Transverse colon (tissue), 4 donors: ENCODE measurements at regions not wholly inside any gene's neighbourhood (a gene's known extent, or its start where the extent isn't known, plus 50 kb on each side); places are given as distances from the start of the nearest gene placed in this dataset.

ENCODE experiments used
- EP300 ChIP-seq: sonication (generic); formaldehyde crosslinking; IDR thresholded peaks from one replicate; pipeline ENCODE4 v1.6.1; 2017; ENCODE audit warnings: antibody characterized with exemption, low read depth
- POLR2A ChIP-seq: fragments of 450-650 bp; IDR thresholded peaks from one replicate; pipeline ENCODE4 v1.6.1; 2016; ENCODE audit warnings: antibody characterized with exemption, mild to moderate bottlenecking, moderate library complexity
- POLR2AphosphoS5 ChIP-seq, 3 donors: sonication (generic); formaldehyde crosslinking; IDR thresholded peaks; one replicate each; pipeline ENCODE4 v1.6.1; 2016; ENCODE audit warnings: antibody characterized with exemption in 3 of 3
- TF ChIP-seq, protein P1 (sequence below), 5 experiments: fragments of 200-600 bp in 3 of 5; fragments of 450-650 bp in 2 of 5; sonication (generic) in 3 of 5; IDR thresholded peaks; 1 replicate in 2 of 5; 2 replicates in 3 of 5; pipeline ENCODE4 v1.5.1; 2016 to 2017; ENCODE audit warnings: antibody characterized with exemption in 5 of 5, inconsistent platforms in 3 of 5, mild to moderate bottlenecking in 2 of 5, moderate library complexity in 1 of 5

DNA sequence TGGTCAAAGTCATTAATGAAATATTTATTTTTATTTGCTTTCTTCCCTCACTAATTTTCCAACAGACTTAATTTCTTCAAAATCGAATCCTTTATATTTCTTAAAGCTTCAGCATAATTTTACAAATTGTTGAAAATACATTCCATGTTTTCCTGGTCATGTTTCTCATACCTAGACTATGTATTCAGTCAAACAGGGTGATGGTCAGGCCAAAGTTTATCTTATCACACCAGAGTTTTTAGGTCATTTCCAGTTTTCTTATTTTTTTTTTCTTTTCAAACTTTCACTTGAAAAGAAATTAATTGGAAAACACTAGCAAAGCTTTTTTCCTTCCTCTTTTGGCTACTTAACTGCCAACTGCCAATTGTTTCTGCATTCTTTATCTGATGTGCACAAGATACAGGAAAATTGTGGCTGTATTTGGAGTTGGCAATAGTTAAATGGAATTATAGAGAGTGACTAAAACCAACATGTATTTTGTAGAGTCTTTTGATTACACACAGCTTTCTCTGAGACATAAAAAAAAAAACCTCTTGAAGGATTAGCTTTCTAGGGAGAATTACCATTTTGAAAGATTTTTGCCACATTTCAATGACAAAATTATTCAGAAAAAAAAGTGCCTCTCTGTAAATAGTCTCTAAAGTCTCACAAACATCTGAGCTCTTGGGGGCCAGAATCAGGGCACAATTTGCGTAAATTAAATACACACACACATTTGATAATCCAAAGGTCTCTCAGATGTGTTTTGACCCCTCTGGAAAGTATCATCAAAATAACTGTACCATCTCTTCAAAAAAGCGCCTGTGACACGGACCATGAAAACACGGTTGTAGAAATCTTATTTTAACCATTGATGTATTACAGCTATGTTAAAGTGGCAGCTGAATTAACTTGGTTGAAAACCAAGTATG, 603.2 kb upstream of the KCNMB2 start:
- TF ChIP-seq EP300 (no peak), POLR2AphosphoS5 (IDR thresholded peaks at IDR 0.05) (no peak), POLR2A (no peak)
- TF ChIP-seq, protein P1, sequence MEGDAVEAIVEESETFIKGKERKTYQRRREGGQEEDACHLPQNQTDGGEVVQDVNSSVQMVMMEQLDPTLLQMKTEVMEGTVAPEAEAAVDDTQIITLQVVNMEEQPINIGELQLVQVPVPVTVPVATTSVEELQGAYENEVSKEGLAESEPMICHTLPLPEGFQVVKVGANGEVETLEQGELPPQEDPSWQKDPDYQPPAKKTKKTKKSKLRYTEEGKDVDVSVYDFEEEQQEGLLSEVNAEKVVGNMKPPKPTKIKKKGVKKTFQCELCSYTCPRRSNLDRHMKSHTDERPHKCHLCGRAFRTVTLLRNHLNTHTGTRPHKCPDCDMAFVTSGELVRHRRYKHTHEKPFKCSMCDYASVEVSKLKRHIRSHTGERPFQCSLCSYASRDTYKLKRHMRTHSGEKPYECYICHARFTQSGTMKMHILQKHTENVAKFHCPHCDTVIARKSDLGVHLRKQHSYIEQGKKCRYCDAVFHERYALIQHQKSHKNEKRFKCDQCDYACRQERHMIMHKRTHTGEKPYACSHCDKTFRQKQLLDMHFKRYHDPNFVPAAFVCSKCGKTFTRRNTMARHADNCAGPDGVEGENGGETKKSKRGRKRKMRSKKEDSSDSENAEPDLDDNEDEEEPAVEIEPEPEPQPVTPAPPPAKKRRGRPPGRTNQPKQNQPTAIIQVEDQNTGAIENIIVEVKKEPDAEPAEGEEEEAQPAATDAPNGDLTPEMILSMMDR (IDR thresholded peaks at IDR 0.05) = no peak
